ENCODE measurements at regions not wholly inside any gene's neighbourhood (a gene's known extent, or its start where the extent isn't known, plus 50 kb on each side); places are given as distances from the start of the nearest gene placed in this dataset.
"Not testable (repeated sequence)": the region's sequence is repeated elsewhere in the genome, so short reads cannot be mapped to it uniquely, and the experiment has no call there.

DNA sequence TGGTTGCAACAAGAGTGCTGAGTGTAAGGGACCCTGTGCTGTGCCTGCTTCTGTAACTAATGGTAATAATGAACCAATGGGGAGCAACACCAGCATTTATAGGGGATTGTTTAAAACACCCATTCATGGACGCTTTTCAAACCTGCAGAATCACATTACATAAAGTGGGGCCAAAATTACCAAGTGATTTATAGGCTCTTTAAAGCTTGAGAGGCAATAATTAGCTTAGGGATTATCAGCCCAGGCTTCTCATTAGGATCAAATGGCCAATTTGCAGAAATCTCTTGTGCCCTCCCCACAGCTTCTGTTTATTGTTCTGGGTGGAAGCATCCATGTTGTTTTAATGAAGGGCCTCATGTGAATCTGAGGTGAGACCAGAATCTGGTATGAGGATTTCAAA, 125.5 kb downstream of the ZNF486 start:
- TF ChIP-seq JUN (IDR thresholded peaks at IDR 0.05); EP300 (IDR thresholded peaks at IDR 0.05); CTCF (IDR thresholded peaks at IDR 0.05); POLR2A (IDR thresholded peaks at IDR 0.05; ENCODE audit: low read length): not testable (repeated sequence)
- TF ChIP-seq, protein P1, sequence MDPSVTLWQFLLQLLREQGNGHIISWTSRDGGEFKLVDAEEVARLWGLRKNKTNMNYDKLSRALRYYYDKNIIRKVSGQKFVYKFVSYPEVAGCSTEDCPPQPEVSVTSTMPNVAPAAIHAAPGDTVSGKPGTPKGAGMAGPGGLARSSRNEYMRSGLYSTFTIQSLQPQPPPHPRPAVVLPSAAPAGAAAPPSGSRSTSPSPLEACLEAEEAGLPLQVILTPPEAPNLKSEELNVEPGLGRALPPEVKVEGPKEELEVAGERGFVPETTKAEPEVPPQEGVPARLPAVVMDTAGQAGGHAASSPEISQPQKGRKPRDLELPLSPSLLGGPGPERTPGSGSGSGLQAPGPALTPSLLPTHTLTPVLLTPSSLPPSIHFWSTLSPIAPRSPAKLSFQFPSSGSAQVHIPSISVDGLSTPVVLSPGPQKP (IDR thresholded peaks at IDR 0.05; ENCODE audit: low read depth, low read length): not testable (repeated sequence)
